H9 (cell line): ENCODE measurements at regions not wholly inside any gene's neighbourhood (a gene's known extent, or its start where the extent isn't known, plus 50 kb on each side); places are given as distances from the start of the nearest gene placed in this dataset.

ENCODE experiments used
- DNase-seq: peaks from one replicate; pipeline ENCODE4 v3.0.0-alpha.2; 2017
- H2AFZ ChIP-seq: one replicate; pipeline ENCODE4 v1.6.1; 2013; ENCODE audit warnings: mild to moderate bottlenecking, low read length, control low read depth, moderate library complexity
- H2AK5ac ChIP-seq: 2 replicates; pipeline ENCODE4 v1.6.1; 2013; ENCODE audit warnings: low read length, control low read depth, mixed read lengths; ENCODE audit not compliant: insufficient read length
- H2BK120ac ChIP-seq: one replicate; pipeline ENCODE4 v1.6.1; 2013; ENCODE audit warnings: low read depth, mild to moderate bottlenecking, low read length, control low read depth, inconsistent platforms; ENCODE audit not compliant: poor library complexity, severe bottlenecking
- H2BK12ac ChIP-seq: 2 replicates; pipeline ENCODE4 v1.6.1; 2013; ENCODE audit warnings: low read length, control low read depth, mixed read lengths, low read depth; ENCODE audit not compliant: insufficient read length
- H2BK15ac ChIP-seq: 2 replicates; pipeline ENCODE4 v1.6.1; 2013; ENCODE audit warnings: low read depth, low read length, control low read depth
- H2BK20ac ChIP-seq: one replicate; pipeline ENCODE4 v1.6.1; 2013; ENCODE audit warnings: low read depth, mild to moderate bottlenecking, low read length, control low read depth, inconsistent platforms; ENCODE audit not compliant: poor library complexity, severe bottlenecking
- H2BK5ac ChIP-seq: 2 replicates; pipeline ENCODE4 v1.6.1; 2013; ENCODE audit warnings: low read length, control low read depth, mixed read lengths; ENCODE audit not compliant: insufficient read length
- H3K14ac ChIP-seq: 2 replicates; pipeline ENCODE4 v1.6.1; 2013; ENCODE audit warnings: low read length, control low read depth; ENCODE audit not compliant: insufficient read depth
- H3K18ac ChIP-seq: 2 replicates; pipeline ENCODE4 v1.6.1; 2013; ENCODE audit warnings: low read depth, mild to moderate bottlenecking, mixed read lengths, low read length, control low read depth; ENCODE audit not compliant: insufficient read length
- H3K23ac ChIP-seq: 2 replicates; pipeline ENCODE4 v1.6.1; 2013; ENCODE audit warnings: low read length, control low read depth, mixed read lengths, low read depth; ENCODE audit not compliant: insufficient read length
- H3K23me2 ChIP-seq: 2 replicates; pipeline ENCODE4 v1.6.1; 2013; ENCODE audit warnings: low read depth, mild to moderate bottlenecking, mixed read lengths, low read length, control low read depth; ENCODE audit not compliant: insufficient read length, poor library complexity, severe bottlenecking
- H3K27ac ChIP-seq: 2 replicates; pipeline ENCODE4 v1.5.1; 2013; ENCODE audit warnings: low read length, control low read depth, mixed read lengths, low read depth; ENCODE audit not compliant: insufficient read length
- H3K27me3 ChIP-seq: 2 replicates; pipeline ENCODE4 v1.6.1; 2013; ENCODE audit warnings: low read length, control low read depth, inconsistent platforms; ENCODE audit not compliant: insufficient read depth
- H3K4ac ChIP-seq: 2 replicates; pipeline ENCODE4 v1.6.1; 2013; ENCODE audit warnings: low read depth, mild to moderate bottlenecking, control low read depth, inconsistent platforms, low read length, moderate library complexity
- H3K4me1 ChIP-seq: 2 replicates; pipeline ENCODE4 v1.6.1; 2013; ENCODE audit warnings: low read length, control low read depth, inconsistent platforms; ENCODE audit not compliant: insufficient read depth
- H3K4me2 ChIP-seq: 2 replicates; pipeline ENCODE4 v1.6.1; 2013; ENCODE audit warnings: low read length, control low read depth, mixed read lengths; ENCODE audit not compliant: insufficient read length, insufficient read depth
- H3K56ac ChIP-seq: 2 replicates; pipeline ENCODE4 v1.6.1; 2013; ENCODE audit warnings: low read depth, mild to moderate bottlenecking, mixed read lengths, low read length, control low read depth; ENCODE audit not compliant: insufficient read length
- H3K79me1 ChIP-seq: 2 replicates; pipeline ENCODE4 v1.6.1; 2013; ENCODE audit warnings: low read depth, mild to moderate bottlenecking, moderate library complexity, low read length, control low read depth, inconsistent platforms; ENCODE audit not compliant: insufficient read depth, poor library complexity, severe bottlenecking
- H3K79me2 ChIP-seq: 2 replicates; pipeline ENCODE4 v1.6.1; 2013; ENCODE audit warnings: low read length, control low read depth, inconsistent platforms; ENCODE audit not compliant: insufficient read depth
- H3K9ac ChIP-seq: 2 replicates; pipeline ENCODE4 v1.6.1; 2013; ENCODE audit warnings: low read length, control low read depth, mixed read lengths; ENCODE audit not compliant: insufficient read length; ENCODE audit errors: extremely low read depth
- H3K9me3 ChIP-seq: one replicate; pipeline ENCODE4 v1.6.1; 2013; ENCODE audit warnings: low read depth, low read length, inconsistent platforms; ENCODE audit not compliant: control insufficient read depth
- H3T11ph ChIP-seq: one replicate; pipeline ENCODE4 v1.6.1; 2013; ENCODE audit warnings: mild to moderate bottlenecking, low read length, control low read depth, inconsistent platforms
- H4K20me1 ChIP-seq: one replicate; pipeline ENCODE4 v1.6.1; 2013; ENCODE audit not compliant: control insufficient read depth, insufficient read length, insufficient read depth
- H4K5ac ChIP-seq: 2 replicates; pipeline ENCODE4 v1.6.1; 2013; ENCODE audit warnings: low read depth, mild to moderate bottlenecking, mixed read lengths, low read length, control low read depth; ENCODE audit not compliant: insufficient read length
- H4K8ac ChIP-seq: replicated peaks from 2 replicates; pipeline ENCODE4 v1.6.1; 2013; ENCODE audit warnings: low read length, control low read depth, mixed read lengths, low read depth; ENCODE audit not compliant: insufficient read length
- H4K91ac ChIP-seq: 2 replicates; pipeline ENCODE4 v1.6.1; 2013; ENCODE audit warnings: low read depth, mild to moderate bottlenecking, moderate library complexity, mixed read lengths, low read length, control low read depth; ENCODE audit not compliant: insufficient read length
- H3K27ac Mint-ChIP-seq, 3 experiments: 2 replicates in 2 of 3; 3 replicates in 1 of 3; pipeline ENCODE4 v1.8.0; 2020 to 2021; ENCODE audit warnings: mixed read lengths in 3 of 3, mild to moderate bottlenecking in 1 of 3, moderate library complexity in 1 of 3
- H3K27me3 Mint-ChIP-seq: 2 replicates; pipeline ENCODE4 v1.8.0; 2021; ENCODE audit warnings: low read depth, mild to moderate bottlenecking, moderate library complexity, mixed read lengths
- H3K36me3 Mint-ChIP-seq, 3 experiments: 2 replicates in 2 of 3; 3 replicates in 1 of 3; pipeline ENCODE4 v1.8.0; 2020 to 2021; ENCODE audit warnings: low read depth in 3 of 3, mixed read lengths in 3 of 3; ENCODE audit not compliant: insufficient read depth in 1 of 3
- H3K4me1 Mint-ChIP-seq, 2 experiments: 2 replicates each; pipeline ENCODE4 v1.8.0; 2020; ENCODE audit warnings: mixed read lengths in 2 of 2
- H3K4me3 Mint-ChIP-seq, 2 experiments: 2 replicates in 1 of 2; 3 replicates in 1 of 2; pipeline ENCODE4 v1.8.0; 2020 to 2021; ENCODE audit warnings: mild to moderate bottlenecking in 2 of 2, mixed read lengths in 2 of 2, moderate library complexity in 1 of 2
- H3K9me3 Mint-ChIP-seq, 2 experiments: 2 replicates in 1 of 2; 3 replicates in 1 of 2; pipeline ENCODE4 v1.8.0; 2020; ENCODE audit warnings: mild to moderate bottlenecking in 2 of 2, mixed read lengths in 2 of 2, moderate library complexity in 1 of 2
- CTCF ChIP-seq: fragments of 200-600 bp; sonication (generic); conservative IDR thresholded peaks from 3 replicates; pipeline ENCODE4 v1.8.0; 2021; ENCODE audit warnings: antibody characterized with exemption, mild to moderate bottlenecking
- WGBS: extraction: QIAGEN DNeasy Blood & Tissue Kit; methylation state at CpG from one replicate; pipeline ENCODE4 v1.1.7; 2013; ENCODE audit warnings: missing lambda C conversion rate, low lambda C conversion rate, mixed read lengths; ENCODE audit not compliant: insufficient read length; ENCODE audit errors: extremely low coverage; 5-methylcytosine and 5-hydroxymethylcytosine counted together

GRCh38 chr1:168792142-168792541 lies 63.1 kb upstream of the DPT start:
- Histone ChIP-seq H3K9me3 (no peaks in the 10 kb centered on the region), H4K91ac (no peak overlapping the region), H3K9ac (no peak overlapping the region), H3K27ac (no peak overlapping the region), H4K5ac (no peak overlapping the region), H3K79me2 (no peaks in the 10 kb centered on the region), H2AK5ac (no peak overlapping the region), H3K79me1 (no peaks in the 10 kb centered on the region), H3K23ac (no peak overlapping the region), H4K8ac (no peak overlapping the region), H3T11ph (no peak overlapping the region), H2BK120ac (no peak overlapping the region), H3K4me2 (no peak overlapping the region), H2BK15ac (no peak overlapping the region), H2BK5ac (no peak overlapping the region), H2AFZ (no peak overlapping the region), H3K23me2 (no peaks in the 10 kb centered on the region), H3K18ac (no peak overlapping the region), H3K56ac (no peak overlapping the region), H2BK20ac (no peak overlapping the region), H4K20me1 (no peaks in the 10 kb centered on the region), H3K27me3 (no peaks in the 10 kb centered on the region), H3K4ac (no peak overlapping the region), H2BK12ac (no peak overlapping the region), H3K14ac (no peak overlapping the region), H3K4me1 (no peaks in the 10 kb centered on the region)
- H3K36me3 Mint-ChIP-seq, result no peaks in the 10 kb centered on the region
- no peak for TF ChIP-seq CTCF
- WGBS, result no CpG with 5 or more reads among the region's 3 CpGs
- no peaks in the 10 kb centered on the region for H3K27me3 Mint-ChIP-seq
- no peak overlapping the region; a peak in 1 of 7 replicates for H3K27ac Mint-ChIP-seq
- DNase-seq, result no peak
- H3K4me1 Mint-ChIP-seq, result no peaks in the 10 kb centered on the region
- H3K4me3 Mint-ChIP-seq, result no peak overlapping the region
- H3K9me3 Mint-ChIP-seq, result no peaks in the 10 kb centered on the region
